ENCODE measurements at regions not wholly inside any gene's neighbourhood (a gene's known extent, or its start where the extent isn't known, plus 50 kb on each side); places are given as distances from the start of the nearest gene placed in this dataset.

GRCh38 chr5:165616490-165617405 is 2111.3 kb downstream of the MAT2B start:
- peak; percentile 18 to 33 for DNase-seq

GRCh38 chr5:165617491-165617890 is 2112.1 kb downstream of the MAT2B start:
- no peak for DNase-seq

GRCh38 chr5:165620394-165620793 is 2115.0 kb downstream of the MAT2B start:
- no peak for DNase-seq

- no peak for DNase-seq
Observed at GRCh38 chr5:165622864-165623536, 2117.6 kb downstream of the MAT2B start.

- peak; percentile 7 for DNase-seq
Observed at GRCh38 chr5:165624166-165624946, 2118.9 kb downstream of the MAT2B start.

- DNase-seq, result no peak
Observed at GRCh38 chr5:165626161-165626560, 2120.7 kb downstream of the MAT2B start.

- DNase-seq, result no peak
Observed at GRCh38 chr5:165627548-165628170, 2122.2 kb downstream of the MAT2B start.

- peak; percentile 47 to 51 for DNase-seq
Observed at GRCh38 chr5:165630261-165630778, 2124.9 kb downstream of the MAT2B start.

GRCh38 chr5:165631235-165631634 is 2125.8 kb downstream of the MAT2B start:
- DNase-seq, result no peak

GRCh38 chr5:165642366-165642765 is 2136.9 kb downstream of the MAT2B start:
- DNase-seq, result no peak

GRCh38 chr5:165665735-165666400 is 2160.4 kb downstream of the MAT2B start:
- no peak for DNase-seq

GRCh38 chr5:165673499-165673898 is 2168.1 kb downstream of the MAT2B start:
- no peak for DNase-seq

GRCh38 chr5:165695796-165696195 is 2190.4 kb downstream of the MAT2B start:
- DNase-seq, result no peak

GRCh38 chr5:165705960-165706359 is 2200.5 kb downstream of the MAT2B start:
- no peak for DNase-seq

GRCh38 chr5:165712011-165712410 is 2206.6 kb downstream of the MAT2B start:
- no peak for DNase-seq

- DNase-seq, result no peak
Observed at GRCh38 chr5:165714598-165714997, 2209.2 kb downstream of the MAT2B start.

GRCh38 chr5:165720901-165721300 is 2215.5 kb downstream of the MAT2B start:
- DNase-seq, result no peak

- no peak for DNase-seq
Observed at GRCh38 chr5:165722401-165722800, 2217.0 kb downstream of the MAT2B start.

GRCh38 chr5:165723931-165724330 is 2218.5 kb downstream of the MAT2B start:
- no peak for DNase-seq

GRCh38 chr5:165728425-165728824 is 2223.0 kb downstream of the MAT2B start:
- DNase-seq, result no peak

GRCh38 chr5:165735388-165735787 is 2230.0 kb downstream of the MAT2B start:
- DNase-seq, result no peak
